MCF 10A (cell line): ENCODE measurements at regions not wholly inside any gene's neighbourhood (a gene's known extent, or its start where the extent isn't known, plus 50 kb on each side); places are given as distances from the start of the nearest gene placed in this dataset.
"Not testable (repeated sequence)": the region's sequence is repeated elsewhere in the genome, so short reads cannot be mapped to it uniquely, and the experiment has no call there.

Source experiments
- BruUV-seq: library from RNA; stranded (reverse); fragments of 400-500 nt; replicated peaks from 2 replicates; lab custom pipeline; 2021; lab: Mats Ljungman, UMichigan
- CTCF ChIA-PET: fragments of 300-600 bp; sonication (Branson Sonifier 250); formaldehyde crosslinking; extraction: SDS; loops from one replicate; lab custom pipeline; 2021; ENCODE audit warnings: antibody characterized with exemption, inconsistent platforms; lab: Yijun Ruan, JAX
- POLR2A ChIA-PET: fragments of 300-600, 350-650 bp; sonication (Branson Sonifier 250); formaldehyde crosslinking; extraction: SDS; loops from one replicate; lab custom pipeline; 2020; ENCODE audit warnings: antibody characterized with exemption, inconsistent platforms; lab: Yijun Ruan, JAX
- DNase-seq: peaks from one replicate; pipeline ENCODE4 v3.0.0-alpha.2; 2018; ENCODE audit not compliant: unreplicated experiment
- H3K27ac Mint-ChIP-seq: one replicate; pipeline ENCODE4 v1.8.0; 2022; ENCODE audit warnings: mild to moderate bottlenecking, low read depth, mixed read lengths; ENCODE audit not compliant: unreplicated experiment
- H3K27me3 Mint-ChIP-seq: one replicate; pipeline ENCODE4 v1.8.0; 2022; ENCODE audit warnings: mixed read lengths; ENCODE audit not compliant: insufficient read depth, unreplicated experiment
- H3K36me3 Mint-ChIP-seq: one replicate; pipeline ENCODE4 v1.8.0; 2022; ENCODE audit warnings: mild to moderate bottlenecking, moderate library complexity, mixed read lengths; ENCODE audit not compliant: insufficient read depth, unreplicated experiment
- H3K4me1 Mint-ChIP-seq: one replicate; pipeline ENCODE4 v1.8.0; 2022; ENCODE audit warnings: mixed read lengths; ENCODE audit not compliant: insufficient read depth, unreplicated experiment
- H3K4me3 Mint-ChIP-seq: one replicate; pipeline ENCODE4 v1.8.0; 2022; ENCODE audit warnings: mild to moderate bottlenecking, moderate library complexity, mixed read lengths; ENCODE audit not compliant: unreplicated experiment
- H3K9me3 Mint-ChIP-seq: one replicate; pipeline ENCODE4 v1.8.0; 2022; ENCODE audit warnings: mixed read lengths; ENCODE audit not compliant: unreplicated experiment
- CTCF ChIP-seq: fragments of 200-600 bp; IDR thresholded peaks from one replicate; pipeline ENCODE4 v1.8.0; 2022; ENCODE audit warnings: antibody characterized with exemption, mild to moderate bottlenecking; ENCODE audit not compliant: unreplicated experiment
- intact Hi-C: fragments of 100-400 bp; cut with micrococcal nuclease; formaldehyde crosslinking; loops from 2 replicates; pipeline ENCODE4 v1.14.1; 2022

- no peak for DNase-seq
- no peak for TF ChIP-seq CTCF
- Mint-ChIP-seq H3K36me3 (no peaks in the 10 kb centered on the region), H3K9me3 (no peaks in the 10 kb centered on the region), H3K27ac (no peak overlapping the region), H3K4me3 (no peak overlapping the region), H3K27me3 (no peaks in the 10 kb centered on the region), H3K4me1 (no peaks in the 10 kb centered on the region)
- ChIA-PET POLR2A (no interaction called here), CTCF (no interaction called here)
- BruUV-seq = no TSS peak
- intact Hi-C loops = no loop called here
Observed at GRCh38 chr6:1216488-1216974, 95.4 kb upstream of the FOXQ1 start.

- ChIA-PET POLR2A (interaction anchor here (0.7 kb wide), 1 partner anchor 12 kb away, joined by 3 read pairs; no protein-coding TSS in a partner anchor), CTCF (no interaction called here)
- no peak for TF ChIP-seq CTCF
- no peaks in the 10 kb centered on the region for H3K9me3 Mint-ChIP-seq
- intact Hi-C loops = no loop called here
- DNase-seq = no peak
- no peak overlapping the region for H3K4me3 Mint-ChIP-seq
- no peaks in the 10 kb centered on the region for H3K4me1 Mint-ChIP-seq
- no peaks in the 10 kb centered on the region for H3K36me3 Mint-ChIP-seq
- H3K27ac Mint-ChIP-seq = no peak overlapping the region
- H3K27me3 Mint-ChIP-seq = no peaks in the 10 kb centered on the region
- no TSS peak for BruUV-seq
Observed at GRCh38 chr6:1215884-1216487, 95.9 kb upstream of the FOXQ1 start.

- intact Hi-C loops = no loop called here
Observed at GRCh38 chr6:1215023-1215422, 96.9 kb upstream of the FOXQ1 start.

GRCh38 chr6:1212919-1213318 lies 99.0 kb upstream of the FOXQ1 start:
- ChIA-PET POLR2A (interaction anchor here (1.0 to 1.5 kb wide), 2 partner anchors 15 to 17 kb away, joined by 3 to 4 read pairs; no protein-coding TSS in a partner anchor), CTCF (no interaction called here)
- DNase-seq = no peak
- Mint-ChIP-seq H3K27me3 (no peaks in the 10 kb centered on the region), H3K4me1 (no peaks in the 10 kb centered on the region), H3K36me3 (no peaks in the 10 kb centered on the region), H3K4me3 (no peak overlapping the region), H3K27ac (no peak overlapping the region), H3K9me3 (no peaks in the 10 kb centered on the region)
- no peak for TF ChIP-seq CTCF
- intact Hi-C loops = no loop called here
- BruUV-seq = no TSS peak

More at GRCh38 chr6:1215023-1215422, 96.9 kb upstream of the FOXQ1 start:
- Mint-ChIP-seq H3K9me3 (no peaks in the 10 kb centered on the region), H3K4me1 (no peaks in the 10 kb centered on the region), H3K4me3 (no peak overlapping the region), H3K36me3 (no peaks in the 10 kb centered on the region), H3K27me3 (no peaks in the 10 kb centered on the region), H3K27ac (no peak overlapping the region)
- DNase-seq = no peak
- POLR2A ChIA-PET = interaction anchor here (0.7 kb wide), 1 partner anchor 11 kb away, joined by 3 read pairs; no protein-coding TSS in a partner anchor
- TF ChIP-seq CTCF = no peak
- CTCF ChIA-PET = interaction anchor here (0.6 kb wide), 1 partner anchor 559 kb away, joined by 3 read pairs; no protein-coding TSS in a partner anchor
- BruUV-seq = no TSS peak

GRCh38 chr6:1212138-1212537 lies 99.8 kb upstream of the FOXQ1 start:
- H3K9me3 Mint-ChIP-seq, H3K4me3 Mint-ChIP-seq, CTCF ChIA-PET, H3K27me3 Mint-ChIP-seq, H3K27ac Mint-ChIP-seq, H3K36me3 Mint-ChIP-seq, H3K4me1 Mint-ChIP-seq, DNase-seq, intact Hi-C loops, BruUV-seq: not testable (repeated sequence)
- POLR2A ChIA-PET = interaction anchor here (1.5 kb wide), 1 partner anchor 17 kb away, joined by 3 read pairs; no protein-coding TSS in a partner anchor

- CTCF ChIA-PET, H3K27ac Mint-ChIP-seq, H3K9me3 Mint-ChIP-seq, H3K27me3 Mint-ChIP-seq, H3K4me1 Mint-ChIP-seq, intact Hi-C loops, H3K4me3 Mint-ChIP-seq, BruUV-seq, H3K36me3 Mint-ChIP-seq, DNase-seq: not testable (repeated sequence)
- POLR2A ChIA-PET = interaction anchor here (0.6 kb wide), 1 partner anchor 75 kb away, joined by 3 read pairs; no protein-coding TSS in a partner anchor
Observed at GRCh38 chr6:1210631-1211030, 101.3 kb upstream of the FOXQ1 start.
